Activated T-helper 1 cell treated with anti-CD3 and anti-CD28 coated beads, Interleukin-12 subunit alpha, Interleukin-12 subunit beta, Interleukin-2, Interleukin-4 antibody, amounts not matched to agents 30 ng/mL and 10 ng/mL and 1 ng/mL, durations not matched to agents 14 hours and 24 hours and 36 hours (primary cell): ENCODE measurements at regions not wholly inside any gene's neighbourhood (a gene's known extent, or its start where the extent isn't known, plus 50 kb on each side); places are given as distances from the start of the nearest gene placed in this dataset.

Source experiments
- DNase-seq: peaks from one replicate; pipeline ENCODE4 v3.0.0; 2021; ENCODE audit warnings: low spot score
- H3K27ac Mint-ChIP-seq: one replicate; pipeline ENCODE4 v1.8.0; 2021; ENCODE audit warnings: mild to moderate bottlenecking, mixed read lengths
- H3K27me3 Mint-ChIP-seq: one replicate; pipeline ENCODE4 v1.8.0; 2022; ENCODE audit warnings: mild to moderate bottlenecking, moderate library complexity, mixed read lengths; ENCODE audit not compliant: insufficient read depth
- H3K36me3 Mint-ChIP-seq: one replicate; pipeline ENCODE4 v1.8.0; 2021; ENCODE audit warnings: low read depth, mixed read lengths
- H3K4me1 Mint-ChIP-seq: one replicate; pipeline ENCODE4 v1.8.0; 2021; ENCODE audit warnings: low read depth, mixed read lengths
- H3K4me3 Mint-ChIP-seq: one replicate; pipeline ENCODE4 v1.8.0; 2021; ENCODE audit warnings: mild to moderate bottlenecking, moderate library complexity, mixed read lengths
- H3K9me3 Mint-ChIP-seq: one replicate; pipeline ENCODE4 v1.8.0; 2021; ENCODE audit warnings: mixed read lengths
- intact Hi-C: fragments of 100-400 bp; cut with micrococcal nuclease; formaldehyde crosslinking; loops from one replicate; pipeline ENCODE4 v1.15.1; 2024

GRCh38 chr21:38990424-38990794, 184.7 kb downstream of the ETS2 start:
- H3K36me3 Mint-ChIP-seq: peaks cover 3% of the 10 kb centered on the region
- intact Hi-C loops: no loop called here
- H3K27ac Mint-ChIP-seq: no peak overlapping the region
- peaks cover 6% of the 10 kb centered on the region for H3K27me3 Mint-ChIP-seq
- H3K4me1 Mint-ChIP-seq: peaks cover 9% of the 10 kb centered on the region
- no peaks in the 10 kb centered on the region for H3K9me3 Mint-ChIP-seq
- no peak overlapping the region for H3K4me3 Mint-ChIP-seq
- DNase-seq: no peak

GRCh38 chr21:38989745-38990423, 184.2 kb downstream of the ETS2 start:
- Mint-ChIP-seq H3K27me3 (peaks cover 6% of the 10 kb centered on the region), H3K9me3 (no peaks in the 10 kb centered on the region), H3K4me3 (no peak overlapping the region), H3K27ac (no peak overlapping the region), H3K36me3 (peaks cover 3% of the 10 kb centered on the region), H3K4me1 (peaks cover 14% of the 10 kb centered on the region)
- intact Hi-C loops: loop anchor here (5.0 to 10.0 kb wide), 3 partner anchors 155 to 195 kb away; partner anchors contain the start of genes ETS2 and PSMG1
- DNase-seq: no peak

GRCh38 chr21:38989379-38989744, 183.6 kb downstream of the ETS2 start:
- Mint-ChIP-seq H3K27ac (no peak overlapping the region), H3K4me1 (peaks cover 20% of the 10 kb centered on the region), H3K9me3 (no peaks in the 10 kb centered on the region), H3K27me3 (peaks cover 6% of the 10 kb centered on the region), H3K4me3 (no peak overlapping the region), H3K36me3 (peaks cover 3% of the 10 kb centered on the region)
- intact Hi-C loops: loop anchor here (5.0 to 10.0 kb wide), 3 partner anchors 155 to 195 kb away; partner anchors contain the start of genes ETS2 and PSMG1
- no peak for DNase-seq

- intact Hi-C loops: loop anchor here (5.0 to 10.0 kb wide), 3 partner anchors 154 to 196 kb away; partner anchors contain the start of genes ETS2 and PSMG1
- Mint-ChIP-seq H3K36me3 (peaks cover 3% of the 10 kb centered on the region), H3K27ac (no peak overlapping the region), H3K4me3 (no peak overlapping the region), H3K9me3 (no peaks in the 10 kb centered on the region), H3K27me3 (peaks cover 6% of the 10 kb centered on the region), H3K4me1 (peaks cover 26% of the 10 kb centered on the region)
- DNase-seq: no peak
Measured at GRCh38 chr21:38988509-38989378, 183.0 kb downstream of the ETS2 start.

GRCh38 chr21:38987633-38988508, 182.1 kb downstream of the ETS2 start:
- Mint-ChIP-seq H3K36me3 (peaks cover 3% of the 10 kb centered on the region), H3K27ac (no peak overlapping the region), H3K4me3 (no peak overlapping the region), H3K27me3 (peaks cover 6% of the 10 kb centered on the region), H3K9me3 (peaks cover 6% of the 10 kb centered on the region), H3K4me1 (peaks cover 29% of the 10 kb centered on the region)
- intact Hi-C loops: loop anchor here (5.0 to 10.0 kb wide), 3 partner anchors 153 to 197 kb away; partner anchors contain the start of genes ETS2 and PSMG1
- DNase-seq: no peak

GRCh38 chr21:38986806-38987632, 181.3 kb downstream of the ETS2 start:
- Mint-ChIP-seq H3K36me3 (peaks cover 3% of the 10 kb centered on the region), H3K27ac (no peak overlapping the region), H3K4me3 (no peak overlapping the region), H3K27me3 (peaks cover 6% of the 10 kb centered on the region), H3K9me3 (peaks cover 6% of the 10 kb centered on the region), H3K4me1 (peaks cover 29% of the 10 kb centered on the region)
- no peak for DNase-seq
- intact Hi-C loops: loop anchor here (5.0 to 10.0 kb wide), 3 partner anchors 152 to 198 kb away; partner anchors contain the start of genes ETS2 and PSMG1

GRCh38 chr21:38986406-38986805, 180.7 kb downstream of the ETS2 start:
- DNase-seq: no peak
- Mint-ChIP-seq H3K36me3 (peaks cover 5% of the 10 kb centered on the region), H3K27ac (no peak overlapping the region), H3K9me3 (peaks cover 6% of the 10 kb centered on the region), H3K27me3 (peaks cover 9% of the 10 kb centered on the region), H3K4me3 (no peak overlapping the region), H3K4me1 (peaks cover 33% of the 10 kb centered on the region)
- intact Hi-C loops: loop anchor here (5.0 to 10.0 kb wide), 3 partner anchors 152 to 198 kb away; partner anchors contain the start of genes ETS2 and PSMG1

GRCh38 chr21:38985568-38986378, 180.0 kb downstream of the ETS2 start:
- peaks cover 6% of the 10 kb centered on the region for H3K9me3 Mint-ChIP-seq
- H3K36me3 Mint-ChIP-seq: peaks cover 5% of the 10 kb centered on the region
- H3K4me1 Mint-ChIP-seq: peaks cover 36% of the 10 kb centered on the region
- peaks cover 9% of the 10 kb centered on the region for H3K27me3 Mint-ChIP-seq
- H3K27ac Mint-ChIP-seq: peak overlapping the region; percentile 93
- peak; percentile 50 for DNase-seq
- peak overlapping the region; percentile 80 for H3K4me3 Mint-ChIP-seq
- intact Hi-C loops: loop anchor here (1.0 to 10.0 kb wide), 8 partner anchors 19 to 460 kb away; partner anchors contain the start of genes ETS2, LCA5L and PSMG1

- H3K4me3 Mint-ChIP-seq: peak overlapping the region; percentile 80
- peaks cover 5% of the 10 kb centered on the region for H3K36me3 Mint-ChIP-seq
- H3K4me1 Mint-ChIP-seq: peaks cover 43% of the 10 kb centered on the region
- no peak for DNase-seq
- intact Hi-C loops: loop anchor here (1.0 to 10.0 kb wide), 8 partner anchors 20 to 460 kb away; partner anchors contain the start of genes ETS2, LCA5L and PSMG1
- H3K9me3 Mint-ChIP-seq: peaks cover 6% of the 10 kb centered on the region
- peak overlapping the region; percentile 93 for H3K27ac Mint-ChIP-seq
- peaks cover 11% of the 10 kb centered on the region for H3K27me3 Mint-ChIP-seq
Measured at GRCh38 chr21:38984982-38985567, 179.3 kb downstream of the ETS2 start.

- intact Hi-C loops: loop anchor here (2.0 to 10.0 kb wide), 4 partner anchors 20 to 200 kb away; partner anchors contain the start of gene PSMG1
- Mint-ChIP-seq H3K27ac (peak overlapping the region; percentile 93), H3K4me1 (peaks cover 48% of the 10 kb centered on the region), H3K4me3 (peak overlapping the region; percentile 80), H3K36me3 (peaks cover 5% of the 10 kb centered on the region), H3K9me3 (peaks cover 6% of the 10 kb centered on the region), H3K27me3 (peaks cover 11% of the 10 kb centered on the region)
- DNase-seq: no peak
Measured at GRCh38 chr21:38984568-38984967, 178.8 kb downstream of the ETS2 start.
